Thymus (tissue), 11 donors: ENCODE measurements at regions not wholly inside any gene's neighbourhood (a gene's known extent, or its start where the extent isn't known, plus 50 kb on each side); places are given as distances from the start of the nearest gene placed in this dataset.

Source experiments
- DNase-seq, 9 donors: peaks; one replicate each; pipeline ENCODE4 v3.0.0-alpha.2; 2013; ENCODE audit warnings: low spot score in 9 of 9, low read depth in 6 of 9, missing footprints in 1 of 9
- H3K27ac ChIP-seq, 2 donors: one replicate each; pipeline ENCODE4 v1.5.1; 2013; ENCODE audit warnings: control low read depth in 1 of 2, low read depth in 1 of 2, low read length in 1 of 2, mild to moderate bottlenecking in 1 of 2, moderate library complexity in 1 of 2
- H3K27me3 ChIP-seq, 2 donors: one replicate each; pipeline ENCODE4 v1.5.1; 2013; ENCODE audit warnings: low read length in 1 of 2; ENCODE audit not compliant: control insufficient read depth in 2 of 2, insufficient read depth in 1 of 2
- H3K36me3 ChIP-seq, 2 donors: one replicate each; pipeline ENCODE4 v1.5.1; 2013; ENCODE audit warnings: low read length in 1 of 2, mild to moderate bottlenecking in 1 of 2, moderate library complexity in 1 of 2; ENCODE audit not compliant: control insufficient read depth in 2 of 2, insufficient read depth in 2 of 2
- H3K4me1 ChIP-seq, 2 donors: one replicate each; pipeline ENCODE4 v1.5.1; 2013; ENCODE audit warnings: low read length in 2 of 2; ENCODE audit not compliant: control insufficient read depth in 2 of 2, insufficient read depth in 2 of 2
- H3K4me3 ChIP-seq, 2 donors: one replicate each; pipeline ENCODE4 v1.5.1; 2013; ENCODE audit warnings: low read length in 2 of 2, control low read depth in 1 of 2, mild to moderate bottlenecking in 1 of 2
- H3K9me3 ChIP-seq, 2 donors: one replicate each; pipeline ENCODE4 v1.5.1; 2013; ENCODE audit warnings: low read length in 1 of 2, mild to moderate bottlenecking in 1 of 2; ENCODE audit not compliant: control insufficient read depth in 2 of 2, insufficient read depth in 1 of 2
- WGBS: extraction: QIAGEN DNeasy Blood & Tissue Kit; methylation state at CpG from one replicate; pipeline ENCODE4 v1.1.7; 2013; 5-methylcytosine and 5-hydroxymethylcytosine counted together
- donor health status: healthy.

GRCh38 chr14:76653875-76654572, 107.2 kb upstream of the VASH1 start:
- 95% methylated on average over 8 of the region's 8 CpGs for WGBS
- no peak for DNase-seq

GRCh38 chr14:76654573-76655108, 106.6 kb upstream of the VASH1 start:
- WGBS, result 79% methylated on average over 10 of the region's 10 CpGs
- H3K27ac ChIP-seq, result no peak overlapping the region
- H3K36me3 ChIP-seq, result no peaks in the 10 kb centered on the region
- H3K4me3 ChIP-seq, result no peak overlapping the region
- DNase-seq, result no peak
- no peaks in the 10 kb centered on the region for H3K27me3 ChIP-seq
- H3K9me3 ChIP-seq, result peaks cover 0 to 2% of the 10 kb centered on the region in 2 donors
- no peaks in the 10 kb centered on the region for H3K4me1 ChIP-seq

More at GRCh38 chr14:76653875-76654572, 107.2 kb upstream of the VASH1 start:
- H3K4me3 ChIP-seq, result no peak overlapping the region
- H3K36me3 ChIP-seq, result no peaks in the 10 kb centered on the region
- H3K4me1 ChIP-seq, result no peaks in the 10 kb centered on the region
- H3K27ac ChIP-seq, result no peak overlapping the region
- H3K27me3 ChIP-seq, result no peaks in the 10 kb centered on the region
- peaks cover 0 to 2% of the 10 kb centered on the region in 2 donors for H3K9me3 ChIP-seq

- Histone ChIP-seq H3K36me3 (no peaks in the 10 kb centered on the region), H3K4me1 (no peaks in the 10 kb centered on the region), H3K9me3 (peaks cover 0 to 2% of the 10 kb centered on the region in 2 donors), H3K4me3 (no peak overlapping the region), H3K27ac (no peak overlapping the region), H3K27me3 (no peaks in the 10 kb centered on the region)
- 88% methylated on average over 2 of the region's 2 CpGs for WGBS
- DNase-seq, result no peak
Observed at GRCh38 chr14:76655331-76655730, 105.9 kb upstream of the VASH1 start.

DNA sequence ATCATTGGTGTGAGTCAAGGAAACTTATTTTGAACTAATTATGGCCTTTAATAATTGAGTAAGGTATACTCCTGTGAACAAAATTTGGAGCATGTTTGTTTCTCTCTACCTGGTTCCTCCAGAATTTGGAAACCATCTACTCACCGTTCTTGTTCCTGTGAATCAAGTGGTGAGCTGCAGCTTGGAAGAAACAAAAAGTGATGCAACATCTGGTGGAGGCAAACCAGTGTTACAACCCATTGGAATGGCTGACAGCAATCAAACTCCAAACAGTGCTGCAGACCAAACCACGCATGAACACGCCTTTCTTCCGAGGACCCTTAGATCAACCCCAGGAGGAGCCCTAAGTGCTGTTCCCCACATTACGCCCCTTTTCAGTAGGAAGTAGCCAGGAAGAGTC, 104.7 kb upstream of the VASH1 start:
- Histone ChIP-seq H3K27me3 (no peaks in the 10 kb centered on the region), H3K9me3 (peaks cover 0 to 2% of the 10 kb centered on the region in 2 donors), H3K4me3 (no peak overlapping the region), H3K27ac (no peak overlapping the region), H3K4me1 (no peaks in the 10 kb centered on the region), H3K36me3 (no peaks in the 10 kb centered on the region)
- WGBS, result 96% methylated on average over 5 of the region's 5 CpGs
- DNase-seq, result no peak

GRCh38 chr14:76657404-76657803, 103.9 kb upstream of the VASH1 start:
- Histone ChIP-seq H3K9me3 (peaks cover 0 to 2% of the 10 kb centered on the region in 2 donors), H3K4me3 (no peak overlapping the region), H3K36me3 (no peaks in the 10 kb centered on the region), H3K27me3 (no peaks in the 10 kb centered on the region), H3K27ac (no peak overlapping the region), H3K4me1 (no peaks in the 10 kb centered on the region)
- 95% methylated on average over 1 of the region's 1 CpG for WGBS
- no peak for DNase-seq

- Histone ChIP-seq H3K27me3 (no peaks in the 10 kb centered on the region), H3K4me3 (no peak overlapping the region), H3K4me1 (no peaks in the 10 kb centered on the region), H3K36me3 (no peaks in the 10 kb centered on the region), H3K27ac (no peak overlapping the region), H3K9me3 (peaks cover 0 to 2% of the 10 kb centered on the region in 2 donors)
- DNase-seq, result no peak
Observed at GRCh38 chr14:76657846-76658245, 103.4 kb upstream of the VASH1 start.

DNA sequence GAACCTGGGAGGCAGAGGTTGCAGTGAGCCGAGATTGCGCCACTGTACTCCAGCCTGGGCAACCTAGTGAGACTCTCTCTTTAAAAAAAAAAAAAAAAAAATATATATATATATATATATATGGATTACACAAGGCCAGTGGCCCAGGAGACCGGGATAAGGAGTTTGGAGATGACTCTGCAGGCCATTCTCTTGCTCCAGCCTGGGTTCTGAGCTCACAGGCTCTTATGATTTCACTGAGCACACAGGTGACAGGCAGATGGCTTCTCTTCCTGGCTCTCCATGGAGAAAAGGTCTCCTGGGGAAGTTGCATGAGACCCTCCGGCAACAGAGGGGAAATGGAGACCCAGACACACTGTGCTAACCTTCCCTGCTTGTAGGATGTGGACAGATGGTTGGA, 98.7 kb upstream of the VASH1 start:
- no peaks in the 10 kb centered on the region for H3K9me3 ChIP-seq
- H3K36me3 ChIP-seq, result no peaks in the 10 kb centered on the region
- H3K27me3 ChIP-seq, result no peaks in the 10 kb centered on the region
- no peaks in the 10 kb centered on the region for H3K4me1 ChIP-seq
- DNase-seq, result no peak
- H3K27ac ChIP-seq, result no peak overlapping the region
- 93% methylated on average over 4 of the region's 4 CpGs for WGBS
- H3K4me3 ChIP-seq, result no peak overlapping the region

DNA sequence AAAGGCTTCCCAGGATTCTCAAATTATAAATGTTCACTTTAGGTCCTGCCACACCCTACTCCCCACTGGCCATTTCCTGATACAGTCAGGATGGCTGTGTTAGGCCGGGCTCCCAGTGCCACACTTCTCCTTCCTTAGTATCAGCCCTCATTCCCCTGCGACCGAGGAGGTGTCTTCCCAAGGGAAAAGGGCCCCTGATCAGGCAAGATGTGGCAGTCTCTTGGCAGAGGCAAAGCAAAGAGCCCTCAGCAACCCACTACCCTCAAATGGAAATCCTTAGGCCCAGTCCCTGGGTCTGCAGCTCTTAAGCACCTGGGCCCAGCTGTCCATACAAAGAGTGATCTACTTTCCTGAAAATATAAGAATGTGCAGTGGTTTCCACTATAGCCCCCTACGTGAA, 96.5 kb upstream of the VASH1 start:
- Histone ChIP-seq H3K36me3 (no peaks in the 10 kb centered on the region), H3K9me3 (no peaks in the 10 kb centered on the region), H3K4me1 (no peaks in the 10 kb centered on the region), H3K27me3 (no peaks in the 10 kb centered on the region), H3K27ac (no peak overlapping the region), H3K4me3 (no peak overlapping the region)
- WGBS, result 91% methylated on average over 4 of the region's 4 CpGs
- DNase-seq, result no peak

DNA sequence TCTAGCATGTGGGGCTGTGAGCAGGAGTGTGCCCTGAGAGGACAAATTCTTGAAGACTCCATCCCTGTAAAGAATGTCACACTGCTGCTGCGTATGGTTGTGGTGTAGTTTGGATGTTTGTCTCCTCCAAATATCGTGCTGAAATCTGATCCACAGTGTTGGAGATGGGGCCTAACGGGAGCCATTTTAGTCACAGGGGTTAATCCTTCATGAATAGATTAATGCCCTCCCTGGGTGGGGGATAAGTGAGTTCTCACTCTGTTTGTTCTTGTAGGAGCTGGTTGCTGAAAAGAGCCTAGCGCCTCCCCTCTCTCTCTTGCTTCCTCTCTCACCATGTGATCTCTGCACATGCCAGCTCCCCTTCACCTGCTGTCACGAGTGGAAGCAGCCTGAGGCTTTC, 94.5 kb upstream of the VASH1 start:
- no peak overlapping the region for H3K4me3 ChIP-seq
- no peaks in the 10 kb centered on the region for H3K4me1 ChIP-seq
- WGBS, result 69% methylated on average over 5 of the region's 5 CpGs
- no peak overlapping the region for H3K27ac ChIP-seq
- no peaks in the 10 kb centered on the region for H3K9me3 ChIP-seq
- no peaks in the 10 kb centered on the region for H3K36me3 ChIP-seq
- H3K27me3 ChIP-seq, result no peaks in the 10 kb centered on the region
- DNase-seq, result no peak
